GM18499 (cell line): ENCODE measurements at regions not wholly inside any gene's neighbourhood (a gene's known extent, or its start where the extent isn't known, plus 50 kb on each side); places are given as distances from the start of the nearest gene placed in this dataset.

Source experiments
- ATAC-seq: cut with Tn5 transposase; IDR thresholded peaks from one replicate; pipeline ENCODE4 v1.9.1; 2021; ENCODE audit warnings: moderate number of reproducible peaks; ENCODE audit not compliant: insufficient read depth, unreplicated experiment

GRCh38 chr17:69715656-69716055 lies 301.2 kb downstream of the MAP2K6 start:
- ATAC-seq, result no peak

GRCh38 chr17:69716556-69716955 lies 302.1 kb downstream of the MAP2K6 start:
- ATAC-seq, result no peak

GRCh38 chr17:69717214-69717613 lies 302.7 kb downstream of the MAP2K6 start:
- ATAC-seq, result no peak

DNA sequence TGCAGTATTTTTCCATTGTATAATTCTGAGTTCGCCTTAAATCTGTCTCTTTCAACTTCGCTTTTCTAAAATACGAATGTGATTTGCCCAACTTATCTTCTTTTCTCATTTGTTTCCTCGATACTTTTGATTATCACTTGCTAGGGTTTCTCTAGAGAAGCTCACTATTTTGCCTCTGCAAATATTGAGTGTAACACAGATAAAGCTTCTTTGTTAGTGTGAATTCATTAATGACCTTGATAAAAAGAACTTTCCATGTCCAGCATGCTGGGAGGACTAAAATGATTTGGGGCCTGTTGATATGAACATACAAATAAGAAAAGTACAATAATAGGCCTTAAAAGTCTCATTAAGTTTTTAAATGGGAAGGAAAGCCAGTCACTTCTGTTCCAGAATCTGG lies 303.3 kb downstream of the MAP2K6 start:
- ATAC-seq, result no peak

DNA sequence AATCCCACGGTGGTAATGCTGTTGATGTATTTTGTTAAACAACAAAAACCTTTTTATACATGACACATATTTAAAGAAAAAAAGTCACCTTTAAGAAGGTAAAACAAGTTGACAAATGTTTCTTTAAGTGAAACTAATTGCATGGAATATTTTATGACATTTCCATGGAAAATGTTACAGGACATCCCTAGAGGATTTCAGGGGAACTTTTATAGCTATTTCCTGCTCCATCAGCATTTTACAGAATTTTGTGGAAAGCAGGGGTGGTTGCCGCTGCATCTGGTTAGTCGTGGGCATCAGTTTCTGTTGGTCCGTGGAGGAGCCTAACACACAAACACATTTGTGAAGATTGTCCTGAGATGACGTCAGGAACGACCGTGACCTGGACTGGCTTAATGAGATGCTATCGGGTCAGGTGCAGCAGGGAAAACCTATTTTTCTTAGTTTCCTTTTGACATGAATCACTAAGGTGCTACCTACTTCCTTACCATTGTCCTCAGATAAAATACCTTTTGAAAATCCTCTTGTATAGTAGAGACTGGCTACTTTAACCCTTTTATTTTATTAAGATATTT lies 305.1 kb downstream of the MAP2K6 start:
- no peak for ATAC-seq

DNA sequence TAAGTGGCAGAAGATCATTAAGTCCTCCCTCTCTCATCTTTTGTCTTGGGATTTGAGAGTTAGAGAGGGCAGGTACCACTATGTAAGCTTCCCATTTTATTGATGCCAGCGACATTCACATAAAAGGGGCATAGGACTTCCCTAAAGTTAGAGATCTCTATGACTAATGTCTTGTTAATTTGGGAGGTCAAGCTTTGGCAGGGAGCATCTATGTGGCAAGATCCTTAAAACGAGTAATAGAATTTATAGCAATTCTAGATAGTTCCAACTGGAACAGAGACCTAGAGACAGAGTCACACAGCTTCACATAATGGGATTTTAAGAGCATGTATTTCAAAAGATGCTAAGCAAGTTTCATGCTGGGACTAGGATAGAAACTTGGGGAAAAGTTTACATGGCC lies 308.0 kb downstream of the MAP2K6 start:
- no peak for ATAC-seq

DNA sequence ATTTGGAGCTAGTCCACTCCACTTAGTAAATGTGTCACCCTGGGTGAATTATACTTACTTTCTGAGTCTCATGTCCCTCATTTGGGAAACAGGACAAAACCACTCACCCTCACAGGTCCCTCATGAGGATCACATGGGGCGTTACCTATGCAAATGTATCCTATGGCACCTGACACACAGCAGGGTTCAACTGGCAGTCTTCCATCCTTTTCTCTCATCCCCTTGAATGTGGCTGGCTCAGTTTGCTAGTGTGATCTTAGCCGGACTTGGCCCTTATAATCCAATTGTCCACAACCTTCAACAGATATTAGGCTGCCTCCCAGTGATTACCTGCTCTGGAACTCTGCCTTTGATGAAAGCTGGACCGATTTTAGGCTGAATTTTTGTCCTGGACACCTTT lies 308.8 kb downstream of the MAP2K6 start:
- ATAC-seq, result no peak

DNA sequence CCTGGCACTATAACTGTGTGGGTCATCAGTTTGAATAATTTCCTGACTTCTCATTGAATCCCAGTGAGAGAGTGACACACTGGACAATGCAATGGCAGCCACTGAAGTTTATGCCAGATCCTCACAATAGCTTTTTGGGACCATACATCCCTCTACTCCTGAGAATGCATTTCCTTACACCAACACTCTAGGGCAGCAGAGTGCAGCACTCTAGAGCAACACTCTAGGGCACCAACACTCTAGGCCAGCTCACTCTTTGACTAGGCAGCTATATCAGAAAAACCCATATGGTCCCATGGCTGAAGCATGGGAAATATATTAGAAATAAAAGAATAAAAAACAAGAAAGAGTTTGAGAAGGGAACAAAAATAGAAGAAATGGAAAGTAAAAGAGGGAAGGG lies 309.2 kb downstream of the MAP2K6 start:
- no peak for ATAC-seq

- no peak for ATAC-seq
These were observed 309.7 kb downstream of the MAP2K6 start for GRCh38 chr17:69724238-69724637.

DNA sequence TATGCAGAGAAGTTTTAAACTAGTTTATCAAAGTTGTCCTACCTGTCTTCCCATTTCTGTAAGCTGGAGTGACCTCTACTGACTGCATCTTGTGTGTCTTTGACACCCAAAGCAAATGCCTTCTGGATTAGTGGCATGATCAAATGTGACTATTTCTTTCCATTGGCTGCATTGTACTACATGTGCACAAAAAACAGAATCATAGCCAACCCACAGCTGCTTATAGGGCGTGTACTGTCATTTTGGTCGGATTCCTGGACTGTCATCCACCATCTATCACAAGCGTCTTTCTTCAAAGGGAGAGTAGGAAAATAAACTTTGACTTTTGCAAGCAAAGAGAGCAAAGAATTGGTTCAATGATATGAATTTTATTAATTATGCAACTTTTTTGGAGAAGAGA lies 310.6 kb downstream of the MAP2K6 start:
- no peak for ATAC-seq

DNA sequence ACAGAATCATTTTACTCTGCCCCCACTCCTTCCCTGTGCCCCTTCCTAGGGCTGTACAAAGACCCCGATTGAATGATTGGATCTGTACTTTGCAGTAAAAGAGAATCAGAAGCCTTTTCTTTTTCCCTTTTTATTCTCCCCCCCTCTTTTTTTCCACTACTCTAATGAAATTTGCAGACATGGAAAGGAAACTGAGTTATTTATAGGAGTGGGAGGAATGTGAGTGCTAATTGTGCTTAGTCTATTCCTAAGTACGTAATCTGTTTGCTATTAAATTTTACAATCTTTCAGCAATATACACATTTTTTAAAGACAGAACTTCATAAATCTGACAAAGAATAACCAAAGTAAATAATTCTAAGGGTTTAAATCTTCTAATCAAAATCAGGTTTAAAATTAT lies 314.3 kb downstream of the MAP2K6 start:
- ATAC-seq, result no peak

- no peak for ATAC-seq
These were observed 315.4 kb downstream of the MAP2K6 start for GRCh38 chr17:69729944-69730343.

DNA sequence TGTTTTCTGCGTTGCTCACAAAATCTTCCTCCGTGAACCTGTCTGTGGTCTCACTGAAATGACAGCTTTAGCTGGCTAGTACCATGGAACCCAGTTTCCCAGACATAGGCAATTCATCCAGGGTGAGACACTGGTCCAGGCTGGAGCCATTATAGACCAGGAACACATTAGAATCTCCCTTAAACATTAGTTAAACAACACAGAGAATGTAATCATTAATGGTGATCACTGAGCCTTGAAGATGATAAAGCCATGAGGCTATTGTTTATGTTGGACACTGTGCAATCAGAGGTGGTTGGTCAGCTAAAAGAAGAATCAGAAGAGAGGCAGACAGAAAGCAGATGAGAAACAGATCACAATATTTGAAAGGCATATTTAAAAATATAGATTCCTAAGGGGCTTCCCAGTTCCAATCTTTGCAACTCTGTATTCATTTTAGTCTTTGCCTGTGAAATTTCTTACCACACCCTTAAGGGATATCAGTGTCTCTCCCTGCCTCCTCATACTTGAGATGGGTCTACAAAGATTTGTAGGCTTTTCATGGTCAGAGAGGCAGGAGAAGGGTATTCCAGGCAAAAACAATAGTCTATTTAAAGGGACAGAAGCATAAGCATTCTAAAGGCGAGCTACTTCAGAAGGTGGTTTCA lies 317.9 kb downstream of the MAP2K6 start:
- no peak for ATAC-seq

DNA sequence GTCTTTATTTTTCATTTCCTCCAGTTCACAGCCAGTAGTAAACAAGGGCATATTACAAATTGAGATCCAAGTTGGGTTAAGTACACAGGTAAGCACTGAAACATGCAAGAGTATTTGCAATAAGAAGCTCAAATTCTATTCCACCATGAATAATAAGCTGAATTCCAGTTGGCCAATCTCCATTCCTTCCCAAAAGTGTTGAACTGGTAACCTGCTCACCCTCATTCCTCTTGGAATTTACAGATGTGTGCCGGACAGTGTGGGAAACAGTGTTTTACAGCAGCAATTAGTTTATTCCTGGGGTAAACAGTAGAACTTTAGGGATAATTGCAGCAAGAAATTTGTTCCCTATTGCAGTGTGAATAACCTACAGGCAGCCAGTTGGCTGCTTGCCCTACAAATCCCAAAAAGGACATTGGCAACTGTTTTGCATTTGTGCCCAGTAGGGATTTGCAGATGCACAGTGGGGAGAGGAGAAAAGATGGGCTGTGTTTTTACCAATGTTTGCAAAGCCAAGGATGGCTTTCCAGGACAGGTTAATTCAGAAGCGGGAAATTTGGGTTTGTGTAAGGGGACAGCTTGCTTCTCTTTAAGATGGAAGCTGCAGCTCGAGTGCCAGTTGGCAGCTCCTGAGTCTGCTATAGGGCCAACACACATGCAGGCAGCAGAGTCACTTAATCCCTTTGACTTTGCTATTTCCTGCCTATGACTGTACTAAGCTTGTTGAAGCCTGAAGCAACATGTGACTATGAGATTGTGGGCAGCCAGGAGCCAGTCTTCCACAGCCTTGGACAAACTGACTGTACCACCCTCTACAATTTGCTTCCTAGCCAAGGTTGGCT lies 318.9 kb downstream of the MAP2K6 start:
- ATAC-seq, result no peak

- no peak for ATAC-seq
These were observed 320.2 kb downstream of the MAP2K6 start for GRCh38 chr17:69734656-69735055.

- ATAC-seq, result no peak
These were observed 320.8 kb downstream of the MAP2K6 start for GRCh38 chr17:69735285-69735684.

GRCh38 chr17:69743091-69743490 lies 328.6 kb downstream of the MAP2K6 start:
- ATAC-seq, result no peak

DNA sequence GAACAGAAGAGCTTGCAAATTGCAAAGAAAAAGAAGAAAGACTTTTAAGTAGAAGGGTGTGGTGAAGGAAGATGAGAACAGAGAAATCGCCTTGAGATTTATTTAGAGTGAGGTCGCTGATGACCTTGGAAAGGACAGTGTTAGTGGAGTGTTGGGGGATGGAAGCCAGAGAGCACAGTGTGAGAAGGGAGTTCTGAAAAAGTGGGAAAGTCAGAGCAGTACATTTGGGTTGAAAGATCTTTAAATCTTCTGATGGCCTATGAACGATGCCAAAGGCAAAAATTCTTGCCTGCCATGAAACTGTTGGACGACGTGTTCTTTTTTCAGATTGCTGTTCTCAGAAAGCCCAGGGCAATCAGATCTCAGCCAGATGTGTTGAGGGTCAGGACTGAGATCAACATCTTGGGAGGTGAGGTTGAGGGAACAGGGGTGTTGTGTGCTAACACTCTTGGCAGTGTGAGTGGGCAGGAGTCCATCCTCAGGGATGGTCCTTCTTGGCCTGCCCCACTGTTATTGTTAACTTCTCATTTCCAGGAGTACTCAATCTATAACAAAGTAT lies 330.1 kb downstream of the MAP2K6 start:
- no peak for ATAC-seq

GRCh38 chr17:69749911-69750310 lies 325.1 kb upstream of the KCNJ16 start:
- no peak for ATAC-seq

GRCh38 chr17:69757688-69758430 lies 317.2 kb upstream of the KCNJ16 start:
- no peak for ATAC-seq

GRCh38 chr17:69760562-69760961 lies 314.5 kb upstream of the KCNJ16 start:
- ATAC-seq, result no peak
